GM04503 (cell line): ENCODE measurements at regions not wholly inside any gene's neighbourhood (a gene's known extent, or its start where the extent isn't known, plus 50 kb on each side); places are given as distances from the start of the nearest gene placed in this dataset.

Experiments
- DNase-seq: peaks from one replicate; pipeline ENCODE4 v3.0.0-alpha.2; 2012; ENCODE audit warnings: low read depth

DNA sequence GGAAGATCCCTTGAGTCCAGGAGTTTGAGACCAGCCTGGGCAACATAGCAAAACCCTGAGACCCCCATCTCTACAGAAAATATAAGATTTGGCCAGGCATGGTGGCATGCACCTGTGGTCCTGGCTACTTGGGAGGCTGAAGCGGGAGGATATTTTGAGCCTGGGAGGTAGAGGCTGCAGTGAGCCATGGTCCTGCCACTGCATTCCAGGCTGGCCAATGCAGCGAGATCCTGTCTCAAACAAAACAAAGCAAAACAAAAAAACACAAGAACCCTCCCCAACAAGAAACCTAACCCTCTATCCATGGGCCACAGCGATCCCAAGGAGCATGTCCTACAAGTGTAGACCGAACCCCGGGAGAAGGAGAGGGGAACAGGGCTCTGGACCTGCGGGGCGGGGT lies 133.3 kb downstream of the MGAT5B start:
- no peak for DNase-seq

DNA sequence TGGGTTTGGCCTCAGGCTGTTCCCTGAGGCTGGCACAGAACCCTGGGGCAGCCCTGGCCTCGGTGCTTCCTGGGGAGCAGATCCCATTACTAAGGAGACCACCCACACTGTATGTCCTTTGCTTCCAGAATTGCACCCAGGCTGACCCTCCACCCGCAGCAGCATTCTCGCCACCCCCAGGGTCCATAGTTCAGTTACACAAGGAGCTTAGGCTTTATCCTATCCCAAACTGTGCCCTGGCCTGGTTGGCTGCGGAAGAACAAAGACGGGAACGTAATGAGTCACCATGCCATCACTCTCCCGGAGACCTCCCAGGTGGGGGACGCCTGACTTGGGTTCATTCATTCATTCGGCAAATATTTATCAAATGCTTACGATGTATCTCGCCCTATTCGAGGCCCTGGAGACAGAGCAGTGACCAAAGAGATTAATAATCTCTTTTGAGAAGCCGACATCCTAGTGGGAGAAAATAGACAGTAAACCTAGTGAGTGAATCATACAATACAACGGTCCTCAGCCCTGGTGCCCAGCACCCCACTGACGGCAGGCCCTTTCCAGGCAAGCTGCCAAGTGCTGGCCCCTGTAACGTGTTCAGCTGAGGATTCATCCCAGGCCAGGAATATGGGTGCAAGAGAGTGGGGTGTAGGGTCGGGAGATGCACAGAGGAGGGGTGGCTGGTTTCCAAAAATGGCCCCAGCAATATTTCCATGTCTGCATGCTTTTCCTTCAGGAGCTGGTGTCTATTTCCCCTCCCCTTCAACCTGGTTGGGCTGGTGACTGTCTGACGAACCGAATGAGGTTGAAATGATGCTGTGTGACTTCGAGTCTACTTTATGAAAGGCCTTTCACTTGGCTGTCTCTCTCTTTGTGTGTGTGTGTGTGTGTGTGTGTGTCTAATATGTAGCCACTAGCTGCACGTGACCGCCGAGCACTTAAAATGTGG lies 134.2 kb downstream of the MGAT5B start:
- DNase-seq = no peak

DNA sequence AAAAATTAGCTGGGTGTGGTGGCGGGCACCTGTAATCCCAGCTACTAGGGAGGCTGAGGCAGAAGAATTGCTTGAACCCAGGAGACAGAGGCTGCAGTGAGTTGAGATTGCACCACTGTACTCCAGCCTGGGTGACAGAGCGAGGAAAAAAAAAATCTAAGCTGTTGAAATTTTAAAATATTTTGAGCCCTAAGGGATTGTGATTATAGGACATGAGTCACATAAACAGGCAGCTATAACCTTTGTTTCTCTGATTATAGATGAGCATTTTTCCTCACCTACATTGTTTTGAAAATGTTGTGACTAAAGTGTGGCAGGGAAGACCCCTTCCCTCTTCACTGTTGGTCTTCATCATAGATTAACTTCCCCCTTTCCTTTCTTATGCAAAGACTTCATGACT lies 135.5 kb downstream of the MGAT5B start:
- DNase-seq = no peak

DNA sequence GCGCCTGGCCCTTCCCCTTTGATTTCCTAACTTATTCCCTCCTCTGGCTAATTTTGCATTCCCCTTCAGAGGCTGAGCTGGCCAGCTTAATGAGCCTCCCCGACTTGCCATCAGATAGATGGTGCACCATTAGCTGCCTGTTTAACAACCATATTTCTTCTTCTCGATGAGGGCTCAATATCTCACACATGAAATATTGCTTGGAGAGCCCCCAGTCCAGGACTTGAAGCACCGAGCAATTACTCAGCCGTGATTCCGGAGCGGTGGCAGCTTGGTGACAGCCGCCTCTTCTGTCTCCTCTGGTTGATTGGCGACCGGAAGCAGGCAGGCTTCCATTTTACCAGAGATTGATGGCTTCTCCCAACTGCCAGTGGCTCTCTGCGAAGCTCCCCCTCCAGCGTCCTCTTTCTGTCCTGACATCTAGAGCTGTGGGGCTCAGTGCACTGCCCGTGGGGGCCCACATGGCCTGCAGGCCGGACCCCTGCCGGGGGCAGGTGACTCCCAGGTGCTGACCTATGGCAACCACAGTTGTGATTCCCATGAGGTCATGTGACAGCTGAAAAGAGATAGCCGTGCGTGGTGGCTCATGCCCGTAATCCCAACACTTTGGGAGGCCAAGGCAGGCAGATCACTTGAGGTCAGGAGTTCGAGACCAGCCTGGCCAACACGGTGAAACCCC lies 133.7 kb upstream of the SEC14L1 start:
- no peak for DNase-seq

DNA sequence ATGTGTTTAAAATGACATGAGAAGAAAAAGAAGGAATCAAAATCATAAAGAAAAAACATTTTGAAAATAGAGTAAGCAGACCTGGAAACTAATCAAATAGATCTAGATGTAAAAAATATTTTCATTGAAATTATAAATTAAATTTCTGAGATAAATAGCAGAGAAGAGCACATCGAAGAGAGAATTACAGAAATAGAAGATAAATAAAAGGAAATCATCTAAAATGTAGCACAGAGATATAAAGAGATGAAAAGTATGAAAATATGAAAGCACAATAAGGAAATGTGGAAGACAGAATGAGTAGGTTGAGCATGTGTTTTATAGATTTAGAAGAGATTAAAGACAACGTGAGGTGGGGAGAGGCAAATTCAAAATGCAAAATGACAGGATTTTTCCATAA lies 130.9 kb upstream of the SEC14L1 start:
- DNase-seq = no peak

DNA sequence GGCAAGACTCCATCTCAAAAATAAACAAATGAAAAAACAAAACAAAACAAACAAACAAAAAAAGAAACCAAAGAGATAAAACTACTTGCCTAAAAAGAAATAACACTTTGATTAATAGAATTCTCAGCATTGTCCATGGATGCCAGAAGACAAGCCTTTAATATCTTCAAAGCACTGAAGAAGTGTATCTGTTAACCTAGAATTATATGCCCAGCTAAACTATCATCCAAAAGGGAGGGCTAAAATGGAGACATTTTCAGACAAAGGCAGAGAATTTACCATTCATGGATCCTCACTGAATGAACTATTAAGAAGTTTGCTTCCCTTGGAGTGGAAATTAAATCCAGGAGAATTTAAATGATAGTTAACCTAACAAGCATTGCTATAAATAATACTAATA lies 130.1 kb upstream of the SEC14L1 start:
- no peak for DNase-seq

DNA sequence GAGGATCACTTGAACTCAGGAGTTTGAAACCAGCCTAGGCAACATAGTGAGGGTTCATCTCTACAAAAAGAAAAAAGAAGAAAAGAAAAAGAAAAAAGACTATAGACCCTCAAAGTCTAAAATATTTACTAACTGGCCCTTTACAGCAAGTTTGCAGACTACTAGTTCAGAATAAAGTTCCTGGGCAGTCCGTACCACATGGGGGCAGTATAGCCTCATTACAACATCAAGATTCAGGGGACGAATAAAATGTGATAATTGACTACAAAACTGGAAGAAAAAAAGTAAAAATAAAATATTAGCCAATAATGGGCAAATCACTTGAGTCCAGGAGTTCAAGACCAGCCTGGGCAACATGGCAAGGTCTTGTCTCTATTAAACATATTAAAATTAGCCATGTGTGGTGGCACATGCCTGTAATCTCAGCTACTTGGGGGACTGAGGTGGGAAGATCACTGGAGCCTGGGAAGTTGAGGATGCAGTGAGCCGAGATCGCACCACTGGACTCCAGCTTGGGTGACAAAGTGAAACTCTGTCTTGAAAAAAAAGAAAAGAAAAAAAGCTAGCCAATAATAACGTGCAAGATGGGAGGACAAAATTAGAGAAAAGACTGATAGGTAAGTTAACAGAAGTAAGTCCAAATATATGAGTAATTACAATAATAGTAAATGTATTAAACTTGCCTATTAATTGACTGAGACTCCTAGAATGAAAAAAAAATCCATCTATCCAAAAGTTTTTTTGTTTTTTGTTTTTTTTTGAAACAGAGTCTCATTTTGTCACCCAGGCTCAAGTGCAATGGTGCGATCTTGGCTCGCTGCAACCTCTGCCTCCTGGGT lies 129.4 kb upstream of the SEC14L1 start:
- DNase-seq = no peak

DNA sequence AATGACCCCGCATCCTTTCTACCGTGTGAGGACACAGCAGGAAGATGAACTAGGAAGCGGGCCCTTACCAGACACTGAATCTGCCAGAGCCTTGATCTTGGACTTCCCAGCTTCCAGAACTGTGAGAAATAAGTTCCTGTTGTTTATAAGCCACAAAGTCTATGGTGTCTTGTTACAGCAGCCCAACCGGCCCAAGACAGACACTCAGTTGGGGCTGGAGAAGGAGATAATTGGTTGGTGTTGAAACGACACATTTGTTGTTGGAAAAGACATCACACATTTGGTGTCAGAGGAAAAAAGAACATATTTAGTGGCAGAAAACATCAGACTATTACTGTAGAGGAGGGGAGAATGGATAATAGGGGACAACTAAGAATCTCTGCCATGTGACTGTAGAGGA lies 122.3 kb upstream of the SEC14L1 start:
- no peak for DNase-seq

DNA sequence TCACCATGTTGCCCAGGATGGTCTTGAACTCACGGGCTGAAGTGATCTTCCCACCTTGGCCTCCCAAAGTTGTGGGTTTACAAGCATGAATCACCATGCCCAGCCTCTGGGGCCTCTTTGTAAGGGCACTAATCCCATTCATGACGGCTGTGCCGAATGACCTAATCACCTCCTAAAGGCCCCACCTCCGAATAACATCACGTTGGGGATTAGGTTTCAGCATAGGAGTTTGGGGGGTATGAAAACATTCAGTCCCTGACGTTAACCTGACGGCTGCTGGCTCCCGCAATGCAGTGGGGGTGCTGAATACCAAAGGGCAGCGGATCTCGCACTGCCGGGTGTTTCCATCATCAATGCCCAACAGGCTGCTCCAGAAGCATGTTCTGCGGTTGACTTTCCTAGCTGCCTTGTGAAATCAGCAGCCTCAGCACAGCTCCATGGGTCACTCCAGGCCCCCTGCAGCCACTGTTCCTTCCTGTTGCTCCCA lies 120.8 kb upstream of the SEC14L1 start:
- DNase-seq = no peak

DNA sequence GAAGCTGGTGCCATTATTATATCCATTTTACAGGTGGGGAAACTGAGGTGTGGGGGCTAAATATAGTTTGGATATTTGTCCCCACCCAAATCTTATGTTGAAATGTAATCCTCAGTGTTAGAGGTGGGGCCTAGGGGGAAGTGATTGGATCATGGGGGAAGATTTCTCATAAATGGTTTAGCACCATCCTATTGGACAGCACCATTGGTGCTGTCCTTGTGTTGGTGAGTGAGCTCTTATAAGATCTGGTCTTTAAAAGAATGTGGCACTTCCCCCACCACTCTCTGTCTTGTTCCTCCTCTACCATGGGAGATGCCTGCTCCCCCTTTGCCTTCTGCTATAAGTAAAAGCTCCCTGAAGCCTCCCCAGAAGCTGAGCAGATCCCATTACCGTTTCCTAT lies 119.8 kb upstream of the SEC14L1 start:
- DNase-seq = no peak

DNA sequence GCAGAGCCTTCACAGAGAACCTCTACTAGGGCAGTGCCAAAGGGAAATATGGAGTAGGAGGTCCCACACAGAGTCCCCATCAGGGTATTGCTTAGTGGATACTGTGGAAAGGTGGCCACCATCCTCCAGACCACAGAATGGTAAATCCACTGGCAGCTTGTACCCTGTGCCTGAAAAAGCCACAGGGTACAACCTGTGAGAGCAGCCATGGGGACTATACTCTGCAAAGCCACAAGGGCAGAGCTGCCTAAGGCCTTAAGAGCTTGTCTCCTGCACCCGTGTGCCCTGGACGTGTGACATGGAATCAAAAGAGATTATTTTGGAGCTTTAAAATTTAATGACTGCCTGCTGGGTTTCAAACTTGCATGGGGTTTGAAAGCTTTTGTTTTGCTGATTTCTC lies 118.0 kb upstream of the SEC14L1 start:
- DNase-seq = no peak

DNA sequence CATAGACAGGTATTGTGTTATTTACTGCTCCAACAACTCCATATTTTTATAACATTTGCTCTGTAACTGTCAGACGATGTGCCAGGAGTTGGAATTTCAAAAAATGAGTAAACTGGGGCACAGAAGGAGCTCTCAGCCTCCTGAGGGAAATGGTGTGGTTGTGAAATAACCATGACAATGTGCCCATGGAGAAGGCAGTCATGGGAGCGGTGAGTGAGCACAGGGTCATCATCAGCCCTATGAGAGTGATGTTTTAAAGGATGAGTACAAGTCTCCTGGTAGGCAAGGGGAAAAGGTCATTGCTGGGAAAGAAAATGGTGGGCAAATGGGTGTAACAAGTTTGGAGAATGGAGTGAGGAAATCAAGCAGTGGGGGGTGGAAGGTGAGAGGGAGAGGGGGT lies 115.0 kb upstream of the SEC14L1 start:
- no peak for DNase-seq

DNA sequence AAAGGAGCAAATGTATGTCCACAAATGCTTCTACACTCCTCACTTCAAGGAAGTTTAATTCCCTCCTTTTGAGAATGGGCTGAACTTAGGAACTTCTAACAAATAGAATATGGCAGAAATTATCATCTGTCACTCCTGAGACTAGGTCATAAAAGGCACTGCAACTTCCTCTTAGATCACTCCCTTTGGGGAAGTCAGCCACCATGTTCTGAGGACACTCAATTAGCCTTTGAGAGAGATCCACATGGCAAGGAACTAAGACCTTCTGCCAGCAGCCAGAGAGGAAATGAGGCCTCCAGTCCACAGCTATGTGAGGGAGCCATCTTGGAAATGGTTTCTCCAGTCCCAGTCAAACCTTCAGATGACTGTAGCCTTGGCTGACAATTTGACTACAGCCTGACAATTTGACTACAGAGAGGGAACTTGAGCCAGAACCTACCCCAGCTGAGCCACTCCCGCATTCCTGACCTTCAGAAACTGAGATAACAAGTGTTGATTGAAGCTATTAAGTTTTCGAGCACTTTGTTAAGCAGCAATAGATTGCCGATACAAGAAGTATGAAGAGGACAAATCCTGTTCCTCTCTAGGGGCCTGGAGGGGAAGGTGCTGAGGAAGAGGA lies 113.4 kb upstream of the SEC14L1 start:
- DNase-seq = no peak

DNA sequence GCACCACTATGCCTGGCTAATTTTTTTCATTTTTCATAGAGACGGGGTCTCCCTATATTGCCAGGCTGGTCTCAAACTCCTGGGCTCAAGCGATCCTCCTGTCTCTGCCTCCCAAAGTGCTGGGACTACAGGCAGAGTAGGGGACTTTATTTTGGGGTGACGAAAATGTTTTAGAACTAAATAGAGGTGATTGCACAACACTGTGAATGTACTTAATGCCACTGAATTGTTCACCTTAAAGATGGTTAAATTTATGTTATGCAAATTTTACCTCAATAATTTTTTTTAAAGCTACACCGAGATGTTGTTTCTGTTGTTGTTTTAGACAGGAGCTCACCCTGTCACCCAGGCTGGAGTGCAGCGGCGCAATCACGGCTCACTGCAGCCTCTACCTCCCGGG lies 111.9 kb upstream of the SEC14L1 start:
- DNase-seq = no peak

DNA sequence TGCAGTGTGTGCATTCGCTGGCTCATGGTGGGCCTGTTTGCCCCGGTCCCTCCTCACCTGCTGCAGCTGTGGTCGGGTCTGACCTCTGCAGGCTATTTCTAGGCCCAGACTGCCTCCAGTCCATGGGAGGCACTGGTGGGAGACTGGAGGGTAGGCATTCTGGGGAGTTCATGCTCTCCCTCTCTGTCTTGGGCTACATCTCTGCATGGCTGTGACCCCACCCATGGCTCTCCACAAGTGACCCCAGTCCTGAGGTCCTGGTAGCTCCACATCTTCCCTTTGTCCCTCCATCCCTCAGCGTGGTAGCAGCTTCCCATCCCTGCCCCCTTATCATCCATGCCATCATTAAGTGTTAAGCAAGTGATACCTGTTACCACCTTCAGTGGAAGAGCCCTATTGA lies 107.8 kb upstream of the SEC14L1 start:
- no peak for DNase-seq

DNA sequence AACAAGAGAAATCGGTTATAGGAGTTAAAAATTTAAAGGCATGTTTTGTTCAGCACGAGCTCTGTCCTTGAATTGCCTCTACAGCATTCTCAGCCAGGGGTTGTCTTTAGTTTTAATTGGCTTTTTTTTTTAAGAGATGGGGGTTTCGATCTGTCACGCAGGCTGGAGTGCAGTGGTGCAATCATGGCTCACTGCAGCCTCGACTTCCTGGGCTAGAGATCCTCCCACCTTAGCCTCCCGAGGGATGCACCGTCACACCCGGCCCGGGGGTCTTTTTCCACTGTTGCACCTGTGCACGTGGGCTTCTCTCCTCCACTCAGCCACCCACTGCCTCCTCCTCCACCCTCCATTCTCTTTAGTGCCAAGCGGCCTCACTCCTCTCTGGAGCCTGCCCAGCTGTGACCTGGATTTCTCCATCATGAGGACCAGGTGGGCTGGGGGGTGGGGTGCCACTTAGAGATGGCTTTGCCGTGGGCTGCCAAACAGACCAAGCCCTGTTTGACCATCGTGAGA lies 106.8 kb upstream of the SEC14L1 start:
- DNase-seq = no peak

DNA sequence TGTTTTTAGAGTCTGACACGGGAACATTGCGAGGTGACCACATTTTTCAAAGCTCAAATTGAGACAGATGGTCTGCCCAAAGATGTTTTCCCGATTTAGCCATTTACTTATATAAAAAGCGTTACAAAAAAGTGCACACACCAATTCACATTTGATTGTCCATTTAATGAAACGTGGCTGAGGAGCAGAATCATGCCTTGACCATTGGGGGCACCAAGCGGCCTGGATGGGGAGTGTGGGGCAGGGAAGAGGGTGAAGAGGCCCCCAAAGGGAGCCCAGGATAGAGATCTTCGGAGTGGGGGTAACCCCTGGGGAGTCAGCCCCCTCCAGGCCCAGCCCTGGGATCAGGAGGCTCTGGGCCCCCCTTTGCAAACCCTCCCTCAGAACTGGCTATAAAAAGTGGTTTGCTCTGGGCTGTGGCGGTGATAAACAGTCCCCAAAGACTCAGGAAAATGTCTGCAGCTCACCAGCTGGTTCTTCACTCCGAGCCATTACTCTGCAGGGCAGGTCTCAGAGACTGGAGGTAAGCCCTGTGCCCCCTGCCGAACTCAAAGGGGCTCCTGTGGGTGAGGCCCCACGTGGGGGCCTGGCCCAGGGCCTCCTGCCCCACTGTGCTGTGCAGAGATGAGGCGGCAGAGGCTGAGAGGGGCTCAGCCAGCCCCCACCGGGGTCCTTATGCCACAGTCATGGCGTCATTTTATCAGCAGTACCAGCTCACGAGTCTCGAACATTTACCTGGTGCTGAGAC lies 105.9 kb upstream of the SEC14L1 start:
- DNase-seq = no peak

DNA sequence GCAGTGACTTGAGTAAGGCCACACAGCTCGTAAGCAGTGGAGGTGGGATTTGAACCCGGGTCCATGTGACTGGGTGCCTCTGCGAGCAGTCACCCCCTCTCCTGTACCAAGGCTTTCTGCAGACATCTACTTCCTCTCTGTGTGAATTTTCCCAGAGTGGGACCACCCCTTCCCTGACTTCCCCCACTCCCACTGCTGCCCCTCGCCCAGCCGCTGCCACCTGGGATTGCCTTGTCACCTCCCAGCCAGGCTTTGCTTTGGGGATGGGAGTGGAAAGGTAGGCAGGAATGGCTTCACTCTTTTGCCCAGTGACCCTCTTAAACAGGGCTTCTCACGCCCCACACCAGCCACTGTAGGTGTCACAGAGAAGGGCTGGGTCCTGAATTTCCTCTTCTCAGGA lies 105.2 kb upstream of the SEC14L1 start:
- no peak for DNase-seq

DNA sequence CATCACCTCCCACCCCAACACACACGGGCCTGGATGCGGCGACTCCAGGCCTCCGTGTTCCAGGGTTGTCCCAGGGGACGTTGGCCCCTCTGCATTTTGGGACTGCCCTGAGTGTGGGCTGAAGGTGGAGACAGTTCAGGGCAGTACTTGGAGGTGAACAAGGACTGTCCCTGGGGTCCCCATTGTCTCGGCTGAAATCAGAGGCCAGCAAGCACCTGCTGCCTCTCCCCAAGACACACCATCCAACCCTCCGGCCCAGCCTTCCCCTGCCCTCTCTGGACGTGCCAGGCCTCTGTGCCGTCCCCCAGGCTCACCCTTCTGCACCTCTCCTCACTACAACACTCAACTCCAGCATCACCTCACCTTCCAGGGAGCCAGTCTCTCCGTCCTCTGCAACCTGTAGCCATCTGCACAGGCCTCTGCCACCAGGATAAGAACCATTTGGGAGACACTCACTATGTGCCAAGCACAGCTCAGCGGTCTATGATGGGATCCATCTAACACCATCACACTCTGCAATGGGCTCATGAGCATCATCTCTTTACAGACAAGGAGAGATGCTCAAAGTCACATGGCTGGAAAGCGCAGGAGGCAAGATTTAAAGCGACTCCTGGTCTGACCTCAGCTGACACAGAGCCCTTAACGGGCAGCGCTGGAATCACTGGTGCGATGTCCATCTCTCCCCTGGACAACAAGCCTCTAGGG lies 104.5 kb upstream of the SEC14L1 start:
- DNase-seq = no peak

DNA sequence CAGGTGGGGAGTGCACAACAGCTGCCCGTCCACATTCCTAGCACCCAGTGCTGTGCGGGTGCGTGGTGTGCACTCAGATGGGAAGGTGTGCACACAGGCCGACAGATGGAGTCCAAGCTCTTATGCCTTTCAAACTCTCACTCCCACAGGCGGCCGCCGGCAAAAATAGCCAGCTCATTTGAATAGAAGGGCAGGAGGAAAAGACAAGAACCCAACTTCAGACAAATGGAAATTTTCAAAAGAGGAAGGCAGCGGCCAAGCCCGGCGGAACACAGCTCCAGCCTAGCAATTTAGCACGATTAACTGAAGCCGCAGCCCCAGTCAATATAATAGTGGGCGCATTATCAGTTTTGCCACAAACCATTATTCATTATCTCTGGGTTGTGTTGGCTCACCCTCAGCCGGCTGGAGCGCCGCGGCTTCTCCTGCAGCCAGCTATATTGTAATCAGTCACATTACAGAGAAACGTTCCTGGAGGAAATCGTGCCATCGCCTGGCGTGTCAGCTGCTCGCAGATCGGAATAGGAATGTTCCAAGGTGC lies 103.9 kb upstream of the SEC14L1 start:
- DNase-seq = no peak
